Neural cell (in vitro differentiated cells): ENCODE measurements at regions not wholly inside any gene's neighbourhood (a gene's known extent, or its start where the extent isn't known, plus 50 kb on each side); places are given as distances from the start of the nearest gene placed in this dataset.
"Not testable (repeated sequence)": the region's sequence is repeated elsewhere in the genome, so short reads cannot be mapped to it uniquely, and the experiment has no call there.

Experiments
- H2AFZ ChIP-seq: fragments of 200-600, 300-800 bp; sonication (generic), shearing (Covaris generic); 2 replicates; pipeline ENCODE4 v1.6.0; 2014; ENCODE audit warnings: low read depth, mild to moderate bottlenecking, antibody characterized with exemption, low read length, moderate library complexity
- H3F3A ChIP-seq: fragments of 200-600 bp; shearing (Covaris generic); 2 replicates; pipeline ENCODE4 v1.6.1; 2016; ENCODE audit warnings: mild to moderate bottlenecking, moderate library complexity, mixed read lengths, antibody characterized with exemption, low read length; ENCODE audit not compliant: insufficient read depth, poor library complexity, severe bottlenecking
- H3K27ac ChIP-seq: fragments of 200-600, 300-800 bp; sonication (generic), shearing (Covaris generic); 2 replicates; pipeline ENCODE4 v1.5.1; 2014; ENCODE audit warnings: mild to moderate bottlenecking, low read length, moderate library complexity
- H3K27me3 ChIP-seq: fragments of 300-800, 200-600 bp; sonication (generic), shearing (Covaris generic); 2 replicates; pipeline ENCODE4 v1.6.0; 2014; ENCODE audit warnings: mild to moderate bottlenecking, low read depth, low read length, moderate library complexity; ENCODE audit not compliant: insufficient read depth
- H3K36me3 ChIP-seq: fragments of 300-800, 200-600 bp; sonication (generic), shearing (Covaris generic); 2 replicates; pipeline ENCODE4 v1.5.1; 2014; ENCODE audit warnings: mild to moderate bottlenecking, antibody characterized with exemption, low read length, moderate library complexity; ENCODE audit not compliant: insufficient read depth
- H3K4me2 ChIP-seq: fragments of 300-800, 200-600 bp; sonication (generic), shearing (Covaris generic); 2 replicates; pipeline ENCODE4 v1.6.0; 2014; ENCODE audit warnings: mild to moderate bottlenecking, low read length
- H3K4me3 ChIP-seq: fragments of 300-800, 200-600 bp; sonication (generic), shearing (Covaris generic); 2 replicates; pipeline ENCODE4 v1.5.1; 2014; ENCODE audit warnings: mild to moderate bottlenecking, low read length, moderate library complexity
- H3K79me2 ChIP-seq: fragments of 200-600 bp; shearing (Covaris generic); replicated peaks from 2 replicates; pipeline ENCODE4 v1.6.0; 2014; ENCODE audit warnings: mild to moderate bottlenecking, low read length, moderate library complexity; ENCODE audit not compliant: insufficient read depth
- H3K9ac ChIP-seq: fragments of 300-800, 200-600 bp; sonication (generic), shearing (Covaris generic); 2 replicates; pipeline ENCODE4 v1.6.1; 2016; ENCODE audit warnings: mild to moderate bottlenecking, low read length, mixed read lengths
- H3K9me2 ChIP-seq: fragments of 200-600 bp; shearing (Covaris generic); 2 replicates; pipeline ENCODE4 v1.6.1; 2016; ENCODE audit warnings: mild to moderate bottlenecking, low read length, mixed read lengths; ENCODE audit not compliant: insufficient read depth
- H3K9me3 ChIP-seq: fragments of 200-600, 300-800 bp; sonication (generic), shearing (Covaris generic); 2 replicates; pipeline ENCODE4 v1.6.1; 2016; ENCODE audit warnings: mild to moderate bottlenecking, mixed run types, low read length, moderate library complexity, mixed read lengths
- H4K20me1 ChIP-seq: fragments of 200-600 bp; shearing (Covaris generic); 2 replicates; pipeline ENCODE4 v1.6.1; 2016; ENCODE audit warnings: mild to moderate bottlenecking, mixed run types; ENCODE audit not compliant: insufficient read depth
- EP300 ChIP-seq: fragments of 450-650 bp; conservative IDR thresholded peaks from 2 replicates; pipeline ENCODE4 v1.6.1; 2014; ENCODE audit warnings: antibody characterized with exemption, mild to moderate bottlenecking, moderate library complexity; ENCODE audit not compliant: poor library complexity, severe bottlenecking
- EZH2 ChIP-seq: fragments of 200-600, 300-800 bp; shearing (Covaris generic), sonication (generic); IDR thresholded peaks from 2 replicates; pipeline ENCODE4 v1.6.1; 2014; ENCODE audit warnings: antibody characterized with exemption, low read length, borderline replicate concordance, mild to moderate bottlenecking; ENCODE audit not compliant: insufficient read depth, poor library complexity, severe bottlenecking
- MXI1 ChIP-seq: fragments of 450-650 bp; conservative IDR thresholded peaks from 2 replicates; pipeline ENCODE4 v1.6.1; 2014; ENCODE audit warnings: antibody characterized with exemption, mild to moderate bottlenecking; ENCODE audit not compliant: poor library complexity, severe bottlenecking
- POLR2AphosphoS5 ChIP-seq: IDR thresholded peaks from 2 replicates; pipeline ENCODE4 v1.6.1; 2012
- RAD21 ChIP-seq: fragments of 450-650 bp; conservative IDR thresholded peaks from 2 replicates; pipeline ENCODE4 v1.6.1; 2014; ENCODE audit warnings: antibody characterized with exemption, mild to moderate bottlenecking, moderate library complexity
- SMC3 ChIP-seq: fragments of 450-650 bp; conservative IDR thresholded peaks from 2 replicates; pipeline ENCODE4 v1.6.1; 2014; ENCODE audit warnings: antibody characterized with exemption, mild to moderate bottlenecking, moderate library complexity; ENCODE audit not compliant: poor library complexity
- TAF1 ChIP-seq: IDR thresholded peaks from 2 replicates; pipeline ENCODE4 v1.6.1; 2012; ENCODE audit warnings: low read depth
- TF ChIP-seq, protein P1 (sequence below): fragments of 450-650 bp; IDR thresholded peaks from 2 replicates; pipeline ENCODE4 v1.5.1; 2014; ENCODE audit warnings: antibody characterized with exemption, mild to moderate bottlenecking, moderate library complexity; ENCODE audit not compliant: poor library complexity, severe bottlenecking
- TF ChIP-seq, protein P2 (sequence below): IDR thresholded peaks from 2 replicates; pipeline ENCODE4 v1.6.1; 2012; ENCODE audit warnings: borderline replicate concordance

DNA sequence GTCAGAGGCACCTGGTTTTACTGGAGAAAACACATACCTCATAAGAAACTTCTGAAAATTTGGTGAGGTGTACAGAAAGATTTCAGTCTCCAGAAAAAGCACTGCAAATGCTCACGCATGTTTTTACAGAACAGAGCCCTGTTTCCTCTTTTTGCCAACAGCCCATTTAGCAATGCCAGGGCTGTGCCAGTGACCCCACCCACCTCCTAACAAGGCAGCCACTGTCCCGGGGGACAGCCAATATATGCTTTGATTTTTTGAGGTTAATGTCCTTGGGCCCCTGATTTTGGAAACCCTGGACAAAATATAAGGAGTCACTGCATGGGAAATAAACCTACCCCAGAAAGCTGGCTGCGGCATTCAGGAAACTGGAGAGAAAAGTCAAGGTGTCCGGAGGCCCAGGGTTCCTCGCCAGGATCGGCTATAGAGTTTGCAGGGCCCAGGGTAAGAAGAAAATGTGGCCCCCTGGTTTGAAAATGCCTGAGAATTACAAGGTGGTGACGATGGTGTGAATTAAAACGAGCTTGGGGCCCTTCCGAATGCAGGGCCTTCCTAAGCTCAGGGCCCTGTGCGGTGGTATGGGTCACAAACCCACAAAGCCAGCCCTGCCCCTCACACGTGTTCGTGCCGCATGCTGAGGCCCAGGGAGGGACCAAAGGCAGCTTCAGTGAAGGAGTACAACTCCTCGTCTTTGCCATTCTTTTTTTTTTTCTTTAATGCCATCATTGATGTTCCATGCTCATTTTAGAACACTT lies 71.1 kb upstream of the WNT7B start (continued):
- TF ChIP-seq EP300: no peak
- TF ChIP-seq TAF1: no peak

- H3K79me2 ChIP-seq, H3K27ac ChIP-seq: not testable (repeated sequence)
Observed at GRCh38 chr22:46048661-46049060, 71.7 kb upstream of the WNT7B start.

GRCh38 chr22:46049726-46050450 lies 72.9 kb upstream of the WNT7B start:
- Histone ChIP-seq H3K79me2 (no peaks in the 10 kb centered on the region), H2AFZ (no peak overlapping the region), H3K36me3 (no peaks in the 10 kb centered on the region), H3K9me2 (no peaks in the 10 kb centered on the region), H3K27me3 (peaks cover 85% of the 10 kb centered on the region), H3K4me2 (no peak overlapping the region), H3K9me3 (no peaks in the 10 kb centered on the region), H3K4me3 (no peak overlapping the region), H3F3A (no peaks in the 10 kb centered on the region), H4K20me1 (no peaks in the 10 kb centered on the region), H3K9ac (no peak overlapping the region), H3K27ac (no peak overlapping the region)
- TF ChIP-seq EZH2 (no peak), EP300 (no peak), MXI1 (no peak), SMC3 (no peak), POLR2AphosphoS5 (no peak), TAF1 (no peak), RAD21 (no peak)
- TF ChIP-seq, protein P1, sequence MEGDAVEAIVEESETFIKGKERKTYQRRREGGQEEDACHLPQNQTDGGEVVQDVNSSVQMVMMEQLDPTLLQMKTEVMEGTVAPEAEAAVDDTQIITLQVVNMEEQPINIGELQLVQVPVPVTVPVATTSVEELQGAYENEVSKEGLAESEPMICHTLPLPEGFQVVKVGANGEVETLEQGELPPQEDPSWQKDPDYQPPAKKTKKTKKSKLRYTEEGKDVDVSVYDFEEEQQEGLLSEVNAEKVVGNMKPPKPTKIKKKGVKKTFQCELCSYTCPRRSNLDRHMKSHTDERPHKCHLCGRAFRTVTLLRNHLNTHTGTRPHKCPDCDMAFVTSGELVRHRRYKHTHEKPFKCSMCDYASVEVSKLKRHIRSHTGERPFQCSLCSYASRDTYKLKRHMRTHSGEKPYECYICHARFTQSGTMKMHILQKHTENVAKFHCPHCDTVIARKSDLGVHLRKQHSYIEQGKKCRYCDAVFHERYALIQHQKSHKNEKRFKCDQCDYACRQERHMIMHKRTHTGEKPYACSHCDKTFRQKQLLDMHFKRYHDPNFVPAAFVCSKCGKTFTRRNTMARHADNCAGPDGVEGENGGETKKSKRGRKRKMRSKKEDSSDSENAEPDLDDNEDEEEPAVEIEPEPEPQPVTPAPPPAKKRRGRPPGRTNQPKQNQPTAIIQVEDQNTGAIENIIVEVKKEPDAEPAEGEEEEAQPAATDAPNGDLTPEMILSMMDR: no peak
- TF ChIP-seq, protein P2, sequence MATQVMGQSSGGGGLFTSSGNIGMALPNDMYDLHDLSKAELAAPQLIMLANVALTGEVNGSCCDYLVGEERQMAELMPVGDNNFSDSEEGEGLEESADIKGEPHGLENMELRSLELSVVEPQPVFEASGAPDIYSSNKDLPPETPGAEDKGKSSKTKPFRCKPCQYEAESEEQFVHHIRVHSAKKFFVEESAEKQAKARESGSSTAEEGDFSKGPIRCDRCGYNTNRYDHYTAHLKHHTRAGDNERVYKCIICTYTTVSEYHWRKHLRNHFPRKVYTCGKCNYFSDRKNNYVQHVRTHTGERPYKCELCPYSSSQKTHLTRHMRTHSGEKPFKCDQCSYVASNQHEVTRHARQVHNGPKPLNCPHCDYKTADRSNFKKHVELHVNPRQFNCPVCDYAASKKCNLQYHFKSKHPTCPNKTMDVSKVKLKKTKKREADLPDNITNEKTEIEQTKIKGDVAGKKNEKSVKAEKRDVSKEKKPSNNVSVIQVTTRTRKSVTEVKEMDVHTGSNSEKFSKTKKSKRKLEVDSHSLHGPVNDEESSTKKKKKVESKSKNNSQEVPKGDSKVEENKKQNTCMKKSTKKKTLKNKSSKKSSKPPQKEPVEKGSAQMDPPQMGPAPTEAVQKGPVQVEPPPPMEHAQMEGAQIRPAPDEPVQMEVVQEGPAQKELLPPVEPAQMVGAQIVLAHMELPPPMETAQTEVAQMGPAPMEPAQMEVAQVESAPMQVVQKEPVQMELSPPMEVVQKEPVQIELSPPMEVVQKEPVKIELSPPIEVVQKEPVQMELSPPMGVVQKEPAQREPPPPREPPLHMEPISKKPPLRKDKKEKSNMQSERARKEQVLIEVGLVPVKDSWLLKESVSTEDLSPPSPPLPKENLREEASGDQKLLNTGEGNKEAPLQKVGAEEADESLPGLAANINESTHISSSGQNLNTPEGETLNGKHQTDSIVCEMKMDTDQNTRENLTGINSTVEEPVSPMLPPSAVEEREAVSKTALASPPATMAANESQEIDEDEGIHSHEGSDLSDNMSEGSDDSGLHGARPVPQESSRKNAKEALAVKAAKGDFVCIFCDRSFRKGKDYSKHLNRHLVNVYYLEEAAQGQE: no peak

More at GRCh38 chr22:46048661-46049060, 71.7 kb upstream of the WNT7B start:
- not testable (repeated sequence) for H3K36me3 ChIP-seq, H4K20me1 ChIP-seq, H3K4me2 ChIP-seq, H2AFZ ChIP-seq, H3K9ac ChIP-seq, H3F3A ChIP-seq, H3K4me3 ChIP-seq, H3K9me2 ChIP-seq, H3K9me3 ChIP-seq
- H3K27me3 ChIP-seq: peaks cover 90% of the 10 kb centered on the region
